HFFc6 (cell line): ENCODE measurements at regions not wholly inside any gene's neighbourhood (a gene's known extent, or its start where the extent isn't known, plus 50 kb on each side); places are given as distances from the start of the nearest gene placed in this dataset.

ENCODE experiments used
- DNase-seq: peaks from one replicate; pipeline ENCODE4 v3.0.0-alpha.2; 2018
- H3K27ac Mint-ChIP-seq: 2 replicates; pipeline ENCODE4 v1.8.0; 2020; ENCODE audit warnings: mild to moderate bottlenecking, mixed read lengths
- H3K27me3 Mint-ChIP-seq: 2 replicates; pipeline ENCODE4 v1.8.0; 2021; ENCODE audit warnings: mild to moderate bottlenecking, moderate library complexity, mixed read lengths; ENCODE audit not compliant: insufficient read depth
- H3K36me3 Mint-ChIP-seq: 2 replicates; pipeline ENCODE4 v1.8.0; 2021; ENCODE audit warnings: low read depth, mixed read lengths
- H3K4me1 Mint-ChIP-seq: 2 replicates; pipeline ENCODE4 v1.8.0; 2020; ENCODE audit warnings: low read depth, mixed read lengths
- H3K4me3 Mint-ChIP-seq: 2 replicates; pipeline ENCODE4 v1.8.0; 2020; ENCODE audit warnings: mild to moderate bottlenecking, moderate library complexity, mixed read lengths
- H3K9me3 Mint-ChIP-seq: 2 replicates; pipeline ENCODE4 v1.8.0; 2020; ENCODE audit warnings: mild to moderate bottlenecking, mixed read lengths
- TF ChIP-seq, protein P1 (sequence below): fragments of 200-600 bp; sonication (generic); IDR thresholded peaks from 2 replicates; pipeline ENCODE4 v1.5.0; 2021; ENCODE audit warnings: antibody characterized with exemption, mild to moderate bottlenecking

DNA sequence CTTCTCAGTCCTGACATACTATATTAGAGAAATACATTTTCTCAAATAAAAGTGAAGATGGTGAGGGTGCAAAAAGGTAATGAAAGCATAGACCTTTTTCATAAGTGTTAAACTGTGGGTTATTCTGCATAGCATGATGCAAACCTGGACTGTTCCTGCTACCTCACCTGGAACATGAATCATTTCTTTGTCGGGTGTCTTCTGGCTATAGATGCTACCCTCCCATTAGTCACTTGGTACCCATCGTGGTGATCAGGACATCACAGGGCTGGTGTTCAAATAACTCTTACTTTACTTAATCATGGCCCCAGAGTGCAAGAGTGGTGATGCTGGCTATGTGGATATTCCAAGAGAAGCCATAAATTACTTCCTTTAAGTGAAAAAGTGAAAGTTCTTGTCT lies 264.7 kb upstream of the AGA start:
- DNase-seq = no peak
- Mint-ChIP-seq H3K36me3 (no peaks in the 10 kb centered on the region), H3K4me1 (no peaks in the 10 kb centered on the region), H3K27ac (no peak overlapping the region), H3K9me3 (no peaks in the 10 kb centered on the region), H3K27me3 (no peaks in the 10 kb centered on the region; the same call in none of the 2 replicates), H3K4me3 (no peak overlapping the region)
- TF ChIP-seq, protein P1, sequence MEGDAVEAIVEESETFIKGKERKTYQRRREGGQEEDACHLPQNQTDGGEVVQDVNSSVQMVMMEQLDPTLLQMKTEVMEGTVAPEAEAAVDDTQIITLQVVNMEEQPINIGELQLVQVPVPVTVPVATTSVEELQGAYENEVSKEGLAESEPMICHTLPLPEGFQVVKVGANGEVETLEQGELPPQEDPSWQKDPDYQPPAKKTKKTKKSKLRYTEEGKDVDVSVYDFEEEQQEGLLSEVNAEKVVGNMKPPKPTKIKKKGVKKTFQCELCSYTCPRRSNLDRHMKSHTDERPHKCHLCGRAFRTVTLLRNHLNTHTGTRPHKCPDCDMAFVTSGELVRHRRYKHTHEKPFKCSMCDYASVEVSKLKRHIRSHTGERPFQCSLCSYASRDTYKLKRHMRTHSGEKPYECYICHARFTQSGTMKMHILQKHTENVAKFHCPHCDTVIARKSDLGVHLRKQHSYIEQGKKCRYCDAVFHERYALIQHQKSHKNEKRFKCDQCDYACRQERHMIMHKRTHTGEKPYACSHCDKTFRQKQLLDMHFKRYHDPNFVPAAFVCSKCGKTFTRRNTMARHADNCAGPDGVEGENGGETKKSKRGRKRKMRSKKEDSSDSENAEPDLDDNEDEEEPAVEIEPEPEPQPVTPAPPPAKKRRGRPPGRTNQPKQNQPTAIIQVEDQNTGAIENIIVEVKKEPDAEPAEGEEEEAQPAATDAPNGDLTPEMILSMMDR = no peak

DNA sequence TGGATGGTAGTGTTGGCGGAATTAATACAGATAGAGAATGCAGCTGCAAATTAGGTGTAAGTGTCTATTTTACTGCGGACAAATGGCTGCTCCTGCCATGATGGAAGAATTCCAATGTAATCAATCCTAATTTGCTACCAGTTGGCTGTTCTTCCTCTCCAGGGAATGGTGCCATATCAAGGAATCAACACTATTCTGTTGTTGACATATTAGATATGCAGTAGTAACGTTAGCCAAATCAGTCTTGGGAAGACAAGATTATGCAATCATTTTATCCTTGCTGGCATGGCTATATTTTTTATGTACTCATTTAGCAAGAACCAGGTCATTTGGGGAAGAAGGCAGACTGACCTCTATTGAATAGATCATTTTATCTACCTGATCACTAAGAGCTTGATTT lies 271.2 kb upstream of the AGA start:
- H3K36me3 Mint-ChIP-seq = no peaks in the 10 kb centered on the region
- DNase-seq = no peak
- no peak overlapping the region for H3K27ac Mint-ChIP-seq
- TF ChIP-seq, protein P1 = no peak
- peaks cover 4% of the 10 kb centered on the region for H3K27me3 Mint-ChIP-seq
- no peaks in the 10 kb centered on the region for H3K4me1 Mint-ChIP-seq
- H3K9me3 Mint-ChIP-seq = no peaks in the 10 kb centered on the region
- H3K4me3 Mint-ChIP-seq = no peak overlapping the region

DNA sequence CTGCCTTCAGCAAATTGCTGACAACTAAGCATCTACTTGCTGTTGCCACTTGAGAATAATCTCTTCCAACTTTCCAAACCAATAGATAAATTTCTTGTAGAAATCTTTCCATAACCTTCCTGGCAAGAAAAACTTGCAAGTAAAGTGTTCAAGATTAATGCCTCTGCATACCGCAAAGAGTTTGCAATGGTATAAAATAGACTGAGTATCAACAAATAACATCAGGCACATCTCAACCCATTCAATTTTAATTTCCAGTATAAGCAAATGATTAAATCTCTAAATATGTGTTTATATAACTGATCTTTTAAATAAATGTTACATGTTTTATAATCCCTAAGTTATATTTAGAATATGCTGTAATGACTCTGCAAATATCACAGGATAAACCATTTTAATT lies 275.2 kb upstream of the AGA start:
- TF ChIP-seq, protein P1 = no peak
- Mint-ChIP-seq H3K27me3 (peaks cover 4% of the 10 kb centered on the region; the same call in 1 of the 2 replicates), H3K4me1 (no peaks in the 10 kb centered on the region), H3K36me3 (no peaks in the 10 kb centered on the region), H3K27ac (no peak overlapping the region), H3K9me3 (no peaks in the 10 kb centered on the region), H3K4me3 (no peak overlapping the region)
- DNase-seq = no peak

DNA sequence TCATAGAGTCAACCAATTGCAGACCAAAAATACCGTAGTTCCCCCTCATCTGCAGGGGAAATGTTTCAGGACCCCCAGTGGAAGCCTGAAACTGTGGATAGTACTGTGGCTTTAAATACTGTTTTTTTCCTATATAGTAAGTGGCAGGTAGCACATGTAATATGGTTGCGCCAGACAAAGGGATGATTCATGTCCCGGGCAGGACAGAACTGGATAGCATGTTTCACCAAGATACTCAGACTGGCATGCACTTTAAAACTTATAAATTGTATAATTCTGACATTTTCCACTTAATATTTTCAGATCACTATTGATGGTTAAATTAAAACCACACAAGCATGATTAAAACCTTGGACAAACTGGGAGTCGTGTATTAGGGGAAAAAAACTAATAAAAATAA lies 276.3 kb upstream of the AGA start:
- H3K27ac Mint-ChIP-seq = no peak overlapping the region
- no peaks in the 10 kb centered on the region for H3K36me3 Mint-ChIP-seq
- TF ChIP-seq, protein P1 = no peak
- H3K9me3 Mint-ChIP-seq = no peaks in the 10 kb centered on the region
- no peaks in the 10 kb centered on the region for H3K4me1 Mint-ChIP-seq
- H3K27me3 Mint-ChIP-seq = peaks cover 4% of the 10 kb centered on the region; the same call in 1 of the 2 replicates
- no peak for DNase-seq
- H3K4me3 Mint-ChIP-seq = no peak overlapping the region

DNA sequence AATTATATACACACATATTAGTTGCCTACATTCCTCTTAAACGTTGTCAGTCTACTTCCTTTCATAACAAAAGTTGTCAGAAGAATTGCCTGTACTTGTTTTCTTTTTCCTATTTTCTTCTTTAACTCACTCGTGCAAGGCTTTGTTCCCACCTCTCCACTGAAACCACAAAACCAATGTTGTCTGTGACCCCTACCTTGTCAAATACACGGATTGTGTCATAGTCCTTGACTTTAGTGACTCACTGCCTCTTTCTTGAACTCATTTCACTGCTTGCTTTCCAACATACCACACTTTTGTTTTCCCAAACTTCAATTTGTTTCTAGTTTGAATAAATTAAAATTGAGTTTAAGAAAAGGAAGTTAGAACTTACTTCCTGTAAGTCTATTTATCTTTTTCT lies 283.9 kb upstream of the AGA start:
- Mint-ChIP-seq H3K27ac (no peak overlapping the region), H3K4me3 (peak overlapping the region; percentile 4; the same call in 1 of the 2 replicates), H3K36me3 (no peaks in the 10 kb centered on the region), H3K9me3 (no peaks in the 10 kb centered on the region), H3K27me3 (peaks cover 2% of the 10 kb centered on the region; the same call in 1 of the 2 replicates), H3K4me1 (peaks cover 7% of the 10 kb centered on the region)
- no peak for DNase-seq
- TF ChIP-seq, protein P1 = no peak
